GM13976 (cell line): ENCODE measurements at regions not wholly inside any gene's neighbourhood (a gene's known extent, or its start where the extent isn't known, plus 50 kb on each side); places are given as distances from the start of the nearest gene placed in this dataset.

Experiments
- DNase-seq: peaks from one replicate; pipeline ENCODE4 v3.0.0; 2012; ENCODE audit warnings: low spot score
- in situ Hi-C: fragments of 300-500 bp; cut with MboI; formaldehyde crosslinking; loops from one replicate; pipeline ENCODE4 v1.12.0; 2022; ENCODE audit warnings: low sequenced_read_pairs, mixed read lengths, inconsistent platforms; ENCODE audit not compliant: unreplicated experiment
- TF ChIP-seq, protein P1 (sequence below): IDR thresholded peaks from 2 replicates; pipeline ENCODE4 v1.5.1; 2012; ENCODE audit warnings: borderline replicate concordance, mild to moderate bottlenecking; ENCODE audit not compliant: insufficient read depth; ENCODE audit errors: extremely low read depth, missing control alignments, control extremely low read depth

DNA sequence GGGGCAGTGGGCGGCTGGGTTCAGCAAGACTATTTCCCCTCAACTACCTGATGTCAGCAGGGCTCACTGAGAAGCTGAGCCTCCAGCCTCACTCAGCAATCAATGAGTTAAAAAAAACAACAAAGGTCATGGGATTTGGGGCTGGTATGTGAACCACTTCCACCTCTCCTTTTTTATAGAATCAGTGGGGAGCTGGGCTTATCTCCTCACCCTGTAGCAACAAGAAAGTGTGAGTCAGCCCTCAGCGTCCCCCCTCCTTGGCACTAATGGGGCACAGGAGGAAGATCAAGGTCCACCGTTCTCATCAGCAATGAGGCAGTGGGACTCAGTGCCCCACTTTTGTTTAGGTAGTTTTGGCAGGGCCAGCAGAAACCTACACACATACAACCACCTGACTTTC lies 823.5 kb upstream of the POM121L12 start:
- no peak for DNase-seq
- TF ChIP-seq, protein P1, sequence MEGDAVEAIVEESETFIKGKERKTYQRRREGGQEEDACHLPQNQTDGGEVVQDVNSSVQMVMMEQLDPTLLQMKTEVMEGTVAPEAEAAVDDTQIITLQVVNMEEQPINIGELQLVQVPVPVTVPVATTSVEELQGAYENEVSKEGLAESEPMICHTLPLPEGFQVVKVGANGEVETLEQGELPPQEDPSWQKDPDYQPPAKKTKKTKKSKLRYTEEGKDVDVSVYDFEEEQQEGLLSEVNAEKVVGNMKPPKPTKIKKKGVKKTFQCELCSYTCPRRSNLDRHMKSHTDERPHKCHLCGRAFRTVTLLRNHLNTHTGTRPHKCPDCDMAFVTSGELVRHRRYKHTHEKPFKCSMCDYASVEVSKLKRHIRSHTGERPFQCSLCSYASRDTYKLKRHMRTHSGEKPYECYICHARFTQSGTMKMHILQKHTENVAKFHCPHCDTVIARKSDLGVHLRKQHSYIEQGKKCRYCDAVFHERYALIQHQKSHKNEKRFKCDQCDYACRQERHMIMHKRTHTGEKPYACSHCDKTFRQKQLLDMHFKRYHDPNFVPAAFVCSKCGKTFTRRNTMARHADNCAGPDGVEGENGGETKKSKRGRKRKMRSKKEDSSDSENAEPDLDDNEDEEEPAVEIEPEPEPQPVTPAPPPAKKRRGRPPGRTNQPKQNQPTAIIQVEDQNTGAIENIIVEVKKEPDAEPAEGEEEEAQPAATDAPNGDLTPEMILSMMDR, result no peak
- in situ Hi-C loops, result no loop called here

DNA sequence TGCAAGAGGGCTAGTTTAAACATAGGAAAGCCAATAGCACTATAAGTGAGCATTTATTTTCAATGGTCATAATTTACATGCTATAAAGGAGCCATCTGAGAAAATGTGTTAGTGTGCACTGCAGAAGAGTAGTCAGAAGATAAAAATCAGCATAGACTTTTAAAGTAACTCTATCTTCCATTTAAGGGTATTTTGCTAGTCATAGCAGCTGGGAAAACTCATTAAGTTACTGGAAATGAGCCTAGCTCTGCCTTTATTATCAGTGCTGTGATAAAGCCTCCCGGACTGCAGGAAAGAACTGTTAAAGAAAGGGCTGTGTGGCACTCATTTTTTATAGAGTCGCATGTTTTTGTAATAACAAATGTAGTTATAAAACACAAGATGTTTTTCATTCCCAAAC lies 825.8 kb upstream of the POM121L12 start:
- TF ChIP-seq, protein P1, result no peak
- DNase-seq, result no peak
- in situ Hi-C loops, result no loop called here

DNA sequence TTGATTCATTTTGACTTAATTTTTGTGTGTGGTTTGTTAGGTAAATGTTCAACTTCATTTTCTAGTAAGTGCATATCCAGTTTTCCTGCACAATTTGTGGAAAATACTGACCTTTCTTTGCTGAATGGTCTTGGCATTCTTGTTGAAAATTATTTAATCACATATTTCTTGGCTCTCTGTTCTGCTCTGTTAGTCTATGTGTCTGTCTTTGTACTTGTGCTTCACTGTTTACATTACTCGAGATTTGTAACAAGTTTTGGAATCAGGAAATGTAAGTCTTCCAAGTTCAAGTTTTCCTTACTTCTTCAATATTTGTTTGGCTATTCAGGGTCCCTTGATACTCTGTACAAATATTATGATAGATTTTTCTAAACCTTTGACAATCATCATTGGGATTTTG lies 838.2 kb upstream of the POM121L12 start:
- DNase-seq, result no peak
- in situ Hi-C loops, result no loop called here
- TF ChIP-seq, protein P1, result no peak

DNA sequence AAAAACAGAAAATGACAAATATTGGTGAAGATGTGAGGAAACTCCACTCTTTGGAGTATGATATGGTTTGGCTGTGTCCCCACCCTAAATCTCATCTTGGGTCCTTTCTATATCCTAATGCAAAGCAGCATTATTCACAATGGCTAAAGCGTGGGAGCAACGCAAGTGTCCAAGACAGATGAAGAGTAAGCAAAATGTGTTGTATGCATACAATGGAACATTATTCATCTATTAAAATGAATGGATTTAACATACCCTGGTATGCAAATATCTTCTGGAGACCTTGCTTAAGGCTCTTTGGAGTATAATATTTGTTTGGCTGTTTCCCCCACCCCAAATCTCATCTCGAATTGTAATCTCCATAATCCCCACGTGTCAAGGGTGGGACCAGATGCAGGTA lies 839.8 kb upstream of the POM121L12 start:
- in situ Hi-C loops, result no loop called here
- no peak for DNase-seq
- TF ChIP-seq, protein P1, result no peak

DNA sequence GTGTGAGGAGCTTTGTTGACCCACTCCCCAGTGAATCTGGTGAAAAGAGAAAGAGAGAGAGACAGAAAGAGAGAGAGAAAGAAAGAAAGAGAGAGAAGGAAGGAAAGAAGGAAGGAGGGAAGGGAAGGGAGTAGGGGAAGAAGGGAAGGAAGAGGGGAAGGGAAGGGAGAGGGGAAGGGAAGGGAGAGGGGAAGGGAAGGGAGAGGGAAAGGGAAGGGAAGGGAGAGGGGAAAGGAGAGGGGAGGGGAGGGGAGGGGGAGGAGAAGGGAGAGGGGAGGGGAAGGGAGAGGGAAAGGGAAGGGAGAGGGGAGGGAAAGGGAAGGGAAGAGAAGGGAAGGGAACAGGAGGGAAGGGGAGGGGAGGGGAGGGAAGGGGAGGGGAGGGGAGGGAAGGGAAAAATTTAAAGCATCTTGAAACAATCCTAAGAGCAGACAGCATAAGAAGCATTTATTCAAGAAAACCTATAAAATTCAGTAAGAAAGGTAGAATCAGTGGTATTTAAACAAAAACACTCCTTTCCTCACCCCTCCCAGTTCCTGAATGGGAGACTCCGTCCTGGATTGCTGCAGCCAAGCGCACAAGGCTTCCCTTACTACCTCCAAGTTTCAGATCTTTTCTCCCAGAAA lies 846.2 kb upstream of the POM121L12 start:
- TF ChIP-seq, protein P1, result no peak
- no peak for DNase-seq
- in situ Hi-C loops, result no loop called here

DNA sequence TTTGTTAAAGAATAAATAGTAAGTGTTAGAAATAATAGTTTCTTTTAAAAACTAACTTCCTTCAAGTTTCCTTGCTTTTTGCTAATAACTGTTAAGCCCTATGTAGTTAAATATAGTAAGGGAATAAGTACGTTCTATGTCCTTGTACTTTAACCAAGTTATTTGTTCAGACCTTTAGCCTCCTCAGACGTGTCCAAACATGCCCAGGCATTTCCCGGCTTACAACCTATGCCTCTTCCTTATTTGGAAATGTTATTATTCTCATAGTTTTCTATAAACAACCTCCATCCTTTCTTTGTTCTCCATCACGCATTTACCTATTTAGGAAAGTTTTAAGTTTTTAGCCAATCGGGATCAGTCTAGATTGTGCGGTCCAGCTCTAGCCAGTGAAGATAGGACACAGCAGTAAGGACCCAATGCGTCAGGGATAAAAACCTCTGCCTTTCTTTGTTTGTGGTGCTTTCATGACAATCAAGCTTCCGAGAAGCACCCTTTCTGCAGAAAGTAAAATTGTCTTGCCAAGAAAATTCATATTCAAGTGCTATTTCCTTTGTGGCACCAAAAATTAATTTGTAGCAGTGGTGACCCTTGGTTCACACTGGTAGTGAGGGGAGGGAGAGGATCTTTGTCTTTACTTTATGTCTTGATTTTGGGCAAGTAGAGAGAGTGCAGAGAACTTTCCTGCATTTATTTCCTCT lies 851.3 kb upstream of the POM121L12 start:
- in situ Hi-C loops, result no loop called here
- DNase-seq, result no peak
- TF ChIP-seq, protein P1, result no peak

DNA sequence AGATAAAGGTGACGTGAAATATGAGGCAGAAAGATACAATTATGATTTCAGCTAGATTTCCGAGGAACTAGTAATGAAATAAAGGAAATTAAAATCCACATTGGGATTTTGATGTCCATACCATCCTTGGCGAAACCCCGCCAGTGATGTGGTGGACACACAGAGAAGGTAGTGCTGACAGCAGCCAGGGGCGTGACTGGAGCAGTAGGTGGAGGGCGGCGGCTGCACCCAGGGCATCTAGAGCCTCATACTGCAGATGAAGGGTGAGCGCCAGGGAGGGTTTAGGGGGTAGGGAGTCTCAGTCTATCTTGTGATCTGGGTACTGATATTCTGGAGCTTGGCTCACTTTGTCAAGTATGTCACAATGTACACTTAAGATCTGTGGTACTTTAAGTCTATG lies 855.5 kb upstream of the POM121L12 start:
- no peak for DNase-seq
- TF ChIP-seq, protein P1, result no peak
- in situ Hi-C loops, result no loop called here
